A204.1 (cell line): ENCODE measurements at regions not wholly inside any gene's neighbourhood (a gene's known extent, or its start where the extent isn't known, plus 50 kb on each side); places are given as distances from the start of the nearest gene placed in this dataset.

Experiments used
- FAIRE-seq: peaks from 2 replicates; lab custom pipeline; 2012; peaks lifted over from hg19 to GRCh38; lab: Jason Lieb, UNC

DNA sequence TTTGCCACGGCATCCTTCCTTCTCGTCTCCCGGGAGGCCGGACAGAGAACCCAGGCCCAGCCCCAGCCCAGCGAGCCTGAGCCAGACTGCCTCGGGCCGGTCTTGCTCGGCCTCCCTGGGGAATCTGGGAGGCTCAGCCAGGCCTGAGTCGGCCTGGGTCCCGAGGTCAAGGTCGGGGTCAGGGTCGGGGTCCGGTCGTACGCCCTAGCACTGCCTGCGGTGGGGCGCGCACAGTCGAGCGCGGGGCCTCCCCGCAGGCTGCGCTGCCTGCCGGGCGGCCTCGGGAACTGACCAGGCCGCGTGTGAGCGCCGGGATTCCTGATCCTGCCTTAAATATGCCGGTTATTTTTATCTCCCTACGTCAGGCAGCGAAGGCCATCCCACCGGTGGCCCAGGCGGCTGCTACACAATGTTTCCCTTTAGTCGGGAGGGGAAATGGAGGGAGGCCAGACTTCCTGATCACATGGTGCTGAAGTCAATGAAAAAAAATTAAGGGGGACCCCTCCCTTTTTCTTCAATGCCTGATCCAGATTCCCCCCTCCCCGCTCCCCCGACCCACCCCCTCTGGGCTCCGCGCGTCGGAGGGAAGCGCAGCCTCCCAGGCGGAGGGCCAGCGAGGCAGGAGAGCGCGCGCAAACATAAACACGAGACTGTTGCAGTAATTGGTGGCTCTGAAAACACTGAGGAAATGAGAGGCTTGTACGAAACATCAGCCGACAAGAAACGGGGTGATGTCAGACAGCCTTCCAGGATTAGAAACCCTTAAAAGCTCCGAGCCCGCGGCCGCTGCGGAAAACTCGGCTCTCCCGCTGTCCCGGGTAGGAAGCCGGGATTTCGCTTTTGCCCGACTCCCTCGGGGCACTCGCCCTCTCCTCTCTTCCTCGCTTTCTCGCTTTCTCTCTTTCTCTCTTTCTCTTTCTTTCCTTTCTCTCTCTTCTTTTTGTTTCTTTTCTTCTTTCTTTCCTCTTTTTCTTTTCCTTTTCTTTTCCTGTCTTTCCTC is 148.2 kb upstream of the KLF4 start:
- no peak for FAIRE-seq

DNA sequence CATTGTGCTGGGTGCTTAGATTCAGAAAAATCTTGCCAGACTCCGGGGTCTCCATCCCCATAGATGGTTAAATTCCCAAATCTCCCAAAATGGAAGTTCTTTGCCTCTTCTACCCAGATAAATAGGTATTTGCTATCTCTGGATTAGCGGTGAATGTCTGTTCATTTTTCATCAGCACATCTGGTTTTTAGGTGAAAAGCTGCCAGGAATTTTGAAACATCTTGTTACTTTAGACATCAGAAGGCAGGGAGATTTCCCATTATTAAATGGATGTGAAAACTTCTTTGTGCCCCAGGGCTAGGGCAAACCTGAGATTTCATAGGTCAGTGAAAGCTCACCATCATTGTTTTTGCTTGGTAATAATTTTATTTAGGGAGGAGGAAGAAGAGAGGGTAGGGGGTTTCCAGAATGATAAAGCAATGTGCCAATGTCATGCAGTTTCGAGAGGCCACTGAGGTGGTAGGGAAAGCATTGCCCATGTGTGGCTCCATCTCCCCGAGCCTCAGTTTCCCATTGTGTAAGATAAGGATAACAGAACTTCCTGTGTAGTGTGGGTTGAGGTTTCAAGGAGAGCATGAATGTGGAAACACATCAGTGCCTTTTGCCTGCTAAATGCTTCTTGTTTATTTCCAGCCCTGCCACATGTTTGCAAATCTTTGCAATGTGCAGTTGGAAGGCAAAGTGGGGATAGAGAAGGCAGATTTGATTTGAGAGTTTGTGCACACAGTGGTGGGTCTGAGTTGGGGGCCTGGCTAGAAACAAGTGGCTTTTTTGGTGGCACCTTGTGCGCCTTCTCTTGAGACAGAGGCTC is 147.2 kb upstream of the KLF4 start:
- no peak for FAIRE-seq

DNA sequence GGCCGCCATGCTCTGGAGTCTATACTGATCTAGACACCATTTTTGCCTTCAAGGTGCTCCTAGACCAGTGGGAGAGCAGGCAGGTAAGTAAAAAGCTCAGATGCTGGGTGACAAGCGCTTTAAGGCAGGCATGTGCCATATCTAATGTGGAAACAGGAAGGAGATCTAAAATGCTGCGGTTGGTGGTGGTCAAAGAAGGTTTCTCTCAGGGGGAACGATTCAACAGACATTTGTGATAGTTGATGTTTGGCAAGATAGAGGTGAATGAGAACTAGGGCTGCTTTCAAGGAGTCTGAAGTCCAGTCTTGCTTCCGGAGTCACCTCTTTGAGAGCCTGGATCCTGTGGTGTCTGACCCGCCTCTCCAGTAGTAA is 146.2 kb upstream of the KLF4 start:
- no peak for FAIRE-seq

DNA sequence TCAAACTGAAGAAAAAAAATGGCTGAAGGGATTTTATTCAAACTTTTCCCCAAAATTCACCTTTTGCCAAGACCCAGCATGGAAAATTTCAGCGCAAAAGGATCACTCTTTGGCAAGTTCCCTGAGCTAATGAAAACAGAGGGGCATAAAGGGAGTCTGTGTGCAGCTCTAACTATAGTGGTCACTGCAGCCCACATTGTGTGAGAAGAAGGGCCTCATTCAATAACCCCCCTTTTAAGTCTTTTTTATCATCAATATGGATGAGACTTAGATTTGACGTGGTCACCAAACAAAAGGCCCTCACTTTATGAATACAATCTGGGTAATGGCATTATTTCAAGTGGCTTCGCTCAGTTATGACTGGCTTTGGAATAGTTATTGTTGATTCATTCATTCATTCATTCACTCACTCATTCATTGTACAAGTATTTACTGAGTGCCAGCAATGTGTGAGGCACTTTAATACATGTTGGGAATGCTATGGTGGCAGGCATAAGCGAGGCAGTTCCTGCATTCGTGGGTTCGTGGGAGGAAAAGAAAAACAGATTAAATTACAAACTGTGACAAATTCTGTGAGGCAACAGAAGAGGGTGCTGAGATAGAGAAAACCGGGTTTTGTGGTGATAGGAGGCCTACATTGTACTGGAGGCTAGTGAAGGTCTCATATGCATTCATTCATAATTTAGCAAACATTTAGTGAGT is 145.7 kb upstream of the KLF4 start:
- FAIRE-seq, result no peak

DNA sequence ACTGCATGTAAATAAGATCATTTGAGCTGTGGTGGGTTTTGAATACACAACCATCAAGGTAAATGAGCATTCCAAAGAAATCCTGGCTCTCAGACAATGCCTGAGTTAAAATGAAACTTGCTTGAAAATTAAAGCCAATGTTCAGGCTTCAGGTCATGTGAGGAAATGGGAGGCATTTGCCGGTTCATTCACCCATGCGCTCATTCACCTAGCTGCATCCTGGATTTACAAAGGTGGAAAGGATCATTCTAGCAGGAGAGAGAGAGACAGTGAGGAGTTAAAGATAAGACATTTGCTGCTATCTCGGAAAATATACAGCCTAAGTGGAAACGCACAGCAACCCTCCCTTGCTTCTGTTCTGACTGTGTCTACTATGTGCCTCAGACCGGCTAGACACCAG is 143.8 kb upstream of the KLF4 start:
- FAIRE-seq, result no peak

DNA sequence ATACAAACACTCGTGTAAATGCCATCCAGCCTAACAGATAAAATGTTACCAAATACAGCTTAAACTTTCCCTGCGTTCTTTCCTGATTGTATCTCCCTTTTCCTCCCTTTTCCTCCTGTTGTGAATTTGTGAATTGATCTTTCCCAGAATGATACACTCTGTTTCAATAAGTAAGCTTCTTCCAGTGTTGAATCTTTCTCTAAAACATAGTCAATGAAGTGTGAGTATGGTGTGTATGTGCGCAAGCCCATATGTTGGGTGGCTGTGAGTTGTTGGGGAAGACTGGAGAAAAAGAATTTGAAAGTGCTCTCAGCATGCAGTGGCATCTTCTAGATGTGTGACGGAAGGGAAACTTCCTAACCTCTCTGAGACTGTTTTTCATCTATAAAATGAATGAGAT is 143.1 kb upstream of the KLF4 start:
- FAIRE-seq, result no peak

DNA sequence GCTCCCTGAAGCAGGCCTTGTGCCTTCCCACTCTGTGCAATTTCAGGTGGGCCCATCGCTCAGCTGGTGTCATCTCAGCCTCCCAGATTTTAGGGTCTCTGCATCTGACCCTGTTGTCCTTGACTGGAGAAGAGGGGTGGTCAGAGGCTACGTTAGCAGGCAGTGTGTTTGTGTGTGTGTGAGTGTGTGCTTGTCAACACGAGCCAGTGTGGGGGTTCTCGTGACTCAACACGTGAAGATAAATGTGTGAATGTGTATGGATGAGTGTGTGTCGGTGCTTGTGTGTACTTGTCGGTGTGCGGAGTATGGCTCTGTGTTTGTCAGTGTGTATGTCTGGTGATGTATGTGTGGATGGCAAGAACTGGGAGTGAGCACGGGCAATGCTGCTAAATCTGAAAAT is 142.6 kb upstream of the KLF4 start:
- no peak for FAIRE-seq

DNA sequence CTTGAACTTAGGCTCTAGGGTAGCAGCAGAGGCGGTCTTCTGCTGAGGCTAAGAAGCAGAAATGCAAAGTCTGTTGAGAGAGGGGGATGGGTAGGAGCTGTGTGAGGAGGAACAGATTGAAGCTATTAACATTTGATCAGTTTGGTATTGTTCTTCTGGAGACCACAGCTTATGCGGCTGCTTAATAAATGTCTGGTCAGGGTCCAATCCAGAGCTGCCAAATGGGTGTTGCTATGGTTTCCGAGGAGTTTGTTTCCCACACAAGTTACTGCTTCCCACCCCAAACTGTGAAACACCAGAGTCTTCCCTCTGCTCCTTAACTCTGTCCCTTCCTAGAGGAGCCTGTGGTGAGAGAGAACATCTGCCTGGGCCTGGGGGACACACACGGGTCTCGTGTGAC is 142.2 kb upstream of the KLF4 start:
- no peak for FAIRE-seq

DNA sequence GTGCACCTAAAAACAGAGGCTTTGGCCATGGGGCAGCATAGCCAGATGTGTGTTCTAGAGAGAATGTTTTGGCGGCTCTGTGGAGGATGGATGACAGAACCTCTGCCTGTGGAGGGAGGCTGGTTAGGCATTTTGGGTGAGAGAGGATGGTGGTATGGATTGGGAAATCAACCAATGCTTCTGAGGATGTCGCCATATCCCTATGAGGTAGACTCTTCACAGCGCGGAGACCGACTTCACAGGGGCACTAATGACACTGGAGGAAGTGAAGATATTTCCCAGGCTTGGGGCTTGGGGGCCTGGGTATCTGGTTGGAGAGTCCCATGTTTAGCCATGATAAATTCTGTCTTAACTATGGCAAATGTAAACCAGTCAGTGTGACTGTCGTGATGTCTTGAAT is 140.6 kb upstream of the KLF4 start:
- no peak for FAIRE-seq

DNA sequence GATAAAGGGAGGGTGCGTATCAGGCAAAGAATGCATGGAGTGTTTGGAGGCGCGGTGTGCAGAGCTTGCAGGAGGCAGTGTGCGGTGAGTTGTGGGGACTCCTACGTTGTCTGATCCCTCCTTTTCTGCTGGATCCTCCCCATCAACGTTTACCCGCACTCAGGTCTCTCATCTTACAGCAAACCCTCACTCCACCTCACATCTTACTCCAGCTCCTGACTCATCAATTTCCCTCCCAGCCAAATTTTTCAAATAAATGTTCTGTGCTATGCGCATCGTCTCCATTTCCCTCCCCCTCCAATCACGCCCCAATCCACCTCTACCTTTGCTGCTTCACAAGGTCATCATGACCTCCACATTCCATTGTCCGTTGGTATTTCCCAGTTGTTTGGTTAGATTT is 138.9 kb upstream of the KLF4 start:
- FAIRE-seq, result no peak

DNA sequence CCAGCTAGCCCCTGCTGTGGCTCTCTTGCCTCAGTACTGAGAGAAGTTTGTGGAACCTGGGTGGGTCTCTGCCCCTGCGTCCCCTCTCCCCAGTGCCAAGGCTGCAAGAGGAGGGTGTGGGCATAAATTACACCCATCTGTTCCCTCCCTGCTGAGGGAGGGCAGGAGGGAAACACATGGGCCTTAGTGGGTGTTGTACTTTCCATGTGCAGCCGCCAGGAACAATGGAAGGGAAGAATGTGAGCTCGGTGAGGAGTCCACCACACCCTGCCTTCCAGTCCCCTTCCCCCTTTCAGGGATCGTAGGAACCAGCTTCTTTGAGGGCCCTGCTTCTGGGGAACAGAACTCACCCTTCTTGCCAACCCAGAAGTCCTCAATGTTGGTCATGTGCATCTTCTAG is 138.2 kb upstream of the KLF4 start:
- FAIRE-seq, result no peak

DNA sequence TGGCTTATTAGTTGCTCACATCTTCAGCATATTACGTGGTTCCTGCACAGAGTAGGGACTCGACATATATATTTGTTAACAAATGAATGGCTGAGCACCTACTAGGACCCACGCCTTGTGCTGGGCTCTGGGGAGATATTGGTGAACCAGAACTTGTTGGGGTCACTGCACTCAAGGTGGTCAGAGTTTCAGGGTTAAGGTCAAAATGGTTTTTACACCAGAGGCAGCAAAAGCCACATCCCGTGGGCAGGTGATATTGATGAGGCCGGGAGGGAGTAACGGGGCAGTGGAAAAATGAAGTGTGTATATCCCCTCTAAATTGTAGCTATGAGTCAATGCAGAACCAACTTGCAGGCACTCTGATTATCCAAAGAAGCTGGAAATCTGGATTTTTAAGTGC is 136.5 kb upstream of the KLF4 start:
- no peak for FAIRE-seq

DNA sequence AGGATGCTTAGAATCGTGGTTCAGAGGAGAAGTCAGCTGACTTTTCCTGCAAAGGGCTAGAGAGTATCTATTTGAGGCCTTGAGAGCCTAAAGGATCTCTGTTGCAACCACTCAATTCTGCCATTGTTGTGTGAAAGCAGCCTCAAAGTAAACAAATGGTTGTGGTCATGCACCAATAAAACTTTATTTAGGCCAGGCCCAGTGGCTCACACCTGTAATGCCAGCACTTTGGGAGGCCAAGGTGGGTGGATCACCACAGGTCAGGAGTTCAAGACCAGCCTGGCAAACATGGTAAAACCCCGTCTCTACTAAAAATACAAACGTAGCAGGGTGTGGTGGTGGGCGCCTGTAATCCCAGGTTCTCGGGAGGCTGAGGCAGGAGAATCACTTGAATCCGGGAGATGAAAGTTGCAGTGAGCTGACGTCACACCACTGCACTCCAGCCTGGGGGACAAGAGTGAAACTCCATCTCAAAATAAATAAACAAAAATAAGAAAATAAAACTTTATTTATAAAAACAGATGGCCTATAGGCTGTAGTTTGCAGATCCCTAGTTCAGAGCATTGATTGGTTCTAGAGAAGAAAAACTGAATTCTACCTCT is 135.9 kb upstream of the KLF4 start:
- no peak for FAIRE-seq

DNA sequence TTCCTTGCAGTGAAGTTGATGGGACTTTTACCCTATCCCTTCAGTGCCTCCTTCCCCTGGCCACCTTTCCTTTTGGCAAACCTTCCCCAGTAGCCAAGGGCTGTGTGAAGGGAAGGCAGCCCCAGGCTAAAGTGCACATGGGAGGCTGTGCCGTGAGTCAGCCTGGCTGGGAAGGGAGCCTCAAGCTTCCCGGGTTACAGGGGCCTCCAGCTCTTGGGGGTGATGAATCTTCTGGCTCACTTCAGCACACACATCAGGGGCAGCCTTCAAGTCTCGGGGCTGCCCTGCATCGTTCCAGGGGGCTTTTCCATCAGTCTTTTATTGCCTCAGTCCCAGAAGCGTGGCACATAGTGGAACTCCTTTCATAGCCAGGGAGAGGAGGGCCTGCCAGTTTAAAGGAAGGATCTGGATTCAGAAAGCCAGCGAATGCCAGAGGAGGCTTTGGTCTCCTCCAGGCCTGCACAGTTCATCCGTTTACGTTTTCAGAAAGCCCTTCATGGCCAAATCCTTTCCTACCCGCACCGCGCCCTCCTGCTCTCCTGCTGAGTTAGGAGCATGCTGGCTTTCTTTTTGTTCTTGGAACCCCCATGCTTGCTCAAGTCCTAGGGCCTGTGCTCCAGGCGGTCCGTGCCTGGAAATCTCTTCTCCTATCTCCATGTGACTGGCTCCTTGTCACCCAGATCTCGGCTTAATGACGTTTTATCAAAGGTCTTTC is 134.8 kb upstream of the KLF4 start:
- no peak for FAIRE-seq

DNA sequence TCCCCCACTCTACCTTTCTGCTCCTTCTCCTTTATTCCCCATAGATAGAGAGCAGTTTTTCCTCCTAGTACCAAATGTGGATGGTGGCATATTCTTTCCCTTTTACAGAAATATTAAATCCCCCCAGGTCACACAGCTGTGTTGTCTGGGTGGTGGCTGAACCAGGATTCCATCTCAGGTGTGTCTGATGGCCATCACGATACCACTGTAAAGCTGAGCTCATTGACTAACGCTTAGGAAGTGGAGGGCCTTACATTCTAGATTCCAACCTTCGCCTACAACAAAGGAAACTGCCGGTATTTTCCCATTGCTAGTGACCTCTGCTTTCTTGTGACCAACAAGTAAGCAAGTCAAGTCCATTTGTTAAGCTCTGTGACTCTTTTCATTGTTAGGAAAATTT is 131.9 kb upstream of the KLF4 start:
- FAIRE-seq, result no peak

DNA sequence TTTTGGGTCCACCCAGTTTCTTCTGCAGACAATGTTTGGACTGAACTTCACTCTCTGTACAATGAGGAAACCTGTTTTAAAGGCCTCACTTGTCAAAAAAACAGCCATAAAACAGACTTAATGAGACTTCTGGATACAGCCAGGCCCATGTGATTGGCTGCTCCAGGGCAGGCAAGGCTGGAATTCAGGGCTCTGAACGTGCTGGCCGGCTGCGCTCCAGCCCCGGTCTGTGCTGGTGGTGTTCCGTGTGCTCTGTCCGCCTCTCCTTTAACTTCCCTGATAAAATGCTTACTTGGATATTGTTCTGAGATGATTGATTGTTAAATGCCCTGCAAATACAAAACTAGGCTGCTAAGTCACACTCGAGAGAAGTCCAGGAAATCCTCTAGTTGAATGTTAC is 131.2 kb upstream of the KLF4 start:
- FAIRE-seq, result no peak

DNA sequence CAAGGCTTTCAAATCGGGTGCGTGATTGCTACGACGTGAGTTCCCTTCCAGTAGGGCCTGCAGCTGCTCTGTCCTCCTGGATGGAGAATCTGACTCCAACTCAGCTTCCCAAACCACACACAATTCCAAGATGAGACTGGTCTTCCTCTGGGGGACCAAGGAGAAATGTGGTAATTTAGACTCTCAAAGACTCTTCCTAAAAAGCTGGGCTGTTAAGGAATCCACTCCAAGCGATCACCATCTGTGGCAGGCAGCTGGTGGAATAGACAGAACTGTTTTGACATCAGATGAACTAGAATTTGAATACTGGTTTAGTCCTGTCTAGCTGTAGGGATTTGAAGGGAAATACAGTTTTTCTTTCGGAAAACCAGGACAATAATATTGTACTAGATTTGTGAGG is 130.7 kb upstream of the KLF4 start:
- FAIRE-seq, result no peak

DNA sequence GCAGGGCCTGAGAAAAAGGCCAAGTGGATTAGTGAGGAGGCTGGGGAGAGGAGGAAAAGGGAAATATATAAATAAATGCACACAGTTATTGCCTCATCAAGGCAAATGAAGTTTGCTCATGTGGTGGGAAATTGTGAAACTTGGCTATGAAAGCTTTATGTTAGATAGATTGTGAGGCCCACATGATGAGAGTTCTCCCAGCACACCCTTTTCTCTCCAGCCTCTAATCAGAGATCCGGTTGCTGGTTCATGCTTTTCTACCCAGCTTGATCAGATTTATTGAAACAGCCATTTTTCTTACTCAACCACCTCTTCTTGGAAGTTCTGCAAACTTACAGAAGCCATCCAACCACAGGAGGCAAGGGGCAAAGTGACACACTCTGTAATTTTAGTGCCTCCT is 125.8 kb upstream of the KLF4 start:
- no peak for FAIRE-seq

DNA sequence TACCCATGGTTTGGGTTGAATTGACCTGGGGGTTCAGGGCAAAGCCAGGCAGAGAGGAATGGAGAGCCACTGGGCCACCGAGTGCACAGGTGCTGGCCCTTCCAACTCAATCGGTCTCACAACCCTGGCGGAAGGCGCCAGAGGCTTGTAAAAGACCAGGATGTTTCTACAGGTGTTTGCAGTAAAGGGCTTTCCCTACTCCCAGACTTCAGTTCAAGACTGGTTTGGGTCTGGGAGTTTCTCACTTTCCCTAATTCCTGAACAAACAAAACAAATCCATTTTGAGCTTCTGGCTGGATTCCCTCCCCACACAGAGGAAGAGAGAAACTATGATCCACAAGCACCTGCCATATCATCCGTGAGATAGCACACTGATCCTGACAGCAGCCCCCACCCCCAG is 125.2 kb upstream of the KLF4 start:
- no peak for FAIRE-seq

DNA sequence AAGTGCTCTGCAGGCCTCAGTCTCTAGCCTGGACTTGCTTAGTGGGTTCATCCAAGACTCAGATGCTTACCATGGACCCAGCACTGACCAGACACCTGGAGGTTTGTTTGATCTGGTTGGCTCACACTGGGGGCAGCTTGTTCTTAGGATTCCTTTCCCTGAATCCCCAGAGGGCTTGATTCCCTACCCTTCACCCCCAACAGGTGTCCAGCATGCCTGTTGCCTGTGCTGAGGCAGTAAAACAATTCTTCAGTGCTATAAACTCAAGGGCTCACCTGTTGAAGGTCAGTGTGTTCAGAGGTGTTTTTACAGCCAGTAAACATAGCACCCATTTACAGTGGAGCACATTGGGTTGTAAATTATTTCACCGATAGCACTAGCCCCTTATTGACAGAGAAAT is 123.8 kb upstream of the KLF4 start:
- FAIRE-seq, result no peak

DNA sequence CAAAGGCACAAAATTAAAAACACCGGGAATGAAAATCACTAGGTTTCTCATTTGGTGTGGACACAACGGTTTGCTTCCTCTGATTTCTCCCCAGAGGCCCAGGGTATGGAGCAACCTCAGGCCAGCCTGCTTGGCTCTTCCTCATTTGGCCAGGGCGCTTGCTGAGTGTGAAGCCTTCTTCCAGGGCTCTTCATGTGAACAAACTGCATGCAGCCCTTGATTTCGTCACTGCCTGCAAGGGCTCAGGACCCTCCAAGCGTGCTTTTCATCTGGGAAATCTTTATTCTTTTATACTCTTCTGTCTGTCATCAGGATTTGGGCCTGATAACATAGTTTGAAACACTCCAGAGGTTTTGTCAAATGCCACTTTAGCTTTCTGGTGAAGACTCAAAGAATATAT is 122.6 kb upstream of the KLF4 start:
- FAIRE-seq, result no peak

DNA sequence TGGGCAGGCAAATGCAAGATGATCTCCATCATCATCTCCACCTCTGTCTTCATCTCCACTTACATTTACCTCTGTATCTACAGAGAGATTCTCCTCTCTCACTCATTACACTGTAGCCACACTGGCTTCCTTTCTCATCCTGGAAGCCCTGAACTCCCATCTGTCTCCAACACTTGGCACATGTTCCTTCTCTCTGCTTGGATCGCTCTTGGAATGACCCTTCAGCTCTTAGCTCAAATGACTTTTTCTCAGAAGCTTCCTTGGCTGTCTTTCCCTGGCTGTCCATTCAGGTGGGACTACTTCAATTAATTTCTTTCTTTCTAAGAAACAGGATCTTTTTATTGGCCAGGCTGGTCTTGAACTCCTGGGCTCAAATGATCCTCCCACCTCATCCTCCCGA is 120.0 kb upstream of the KLF4 start:
- FAIRE-seq, result no peak
